Gastrocnemius medialis (tissue), 4 donors: ENCODE measurements at regions not wholly inside any gene's neighbourhood (a gene's known extent, or its start where the extent isn't known, plus 50 kb on each side); places are given as distances from the start of the nearest gene placed in this dataset.

ENCODE experiments used
- POLR2A ChIP-seq, 2 donors: fragments of 450-650 bp; IDR thresholded peaks; one replicate each; pipeline ENCODE4 v1.6.1; 2017; ENCODE audit warnings: antibody characterized with exemption in 2 of 2, mild to moderate bottlenecking in 2 of 2, moderate library complexity in 2 of 2
- TF ChIP-seq, protein P1 (sequence below), 5 experiments: fragments of 450-650 bp in 3 of 5; fragments of 200-600 bp in 2 of 5; sonication (generic) in 2 of 5; IDR thresholded peaks in 4 of 5; conservative IDR thresholded peaks in 1 of 5; 1 replicate in 4 of 5; 2 replicates in 1 of 5; pipeline ENCODE4 v1.5.1; 2016 to 2019; ENCODE audit warnings: antibody characterized with exemption in 5 of 5, mild to moderate bottlenecking in 3 of 5, moderate library complexity in 3 of 5

DNA sequence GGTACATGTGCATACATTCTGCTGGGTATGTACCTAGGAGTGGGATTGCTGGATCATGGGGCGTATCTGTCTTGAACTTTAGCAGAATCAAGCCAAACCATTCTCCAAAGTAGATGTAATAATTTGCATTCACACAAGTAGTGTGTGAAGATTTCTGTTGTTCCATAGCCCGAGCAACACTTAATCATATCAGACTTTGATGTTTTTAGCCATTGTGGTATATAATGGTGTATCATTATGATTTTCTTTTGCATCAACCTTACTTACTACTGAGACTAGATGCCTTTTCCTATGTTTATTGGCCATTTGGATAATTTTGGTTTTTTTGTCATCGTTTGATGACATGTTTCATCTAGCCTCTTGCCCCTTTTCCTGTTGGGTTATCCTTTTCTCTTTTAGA, 72.0 kb upstream of the TNRC6B start:
- TF ChIP-seq, protein P1, sequence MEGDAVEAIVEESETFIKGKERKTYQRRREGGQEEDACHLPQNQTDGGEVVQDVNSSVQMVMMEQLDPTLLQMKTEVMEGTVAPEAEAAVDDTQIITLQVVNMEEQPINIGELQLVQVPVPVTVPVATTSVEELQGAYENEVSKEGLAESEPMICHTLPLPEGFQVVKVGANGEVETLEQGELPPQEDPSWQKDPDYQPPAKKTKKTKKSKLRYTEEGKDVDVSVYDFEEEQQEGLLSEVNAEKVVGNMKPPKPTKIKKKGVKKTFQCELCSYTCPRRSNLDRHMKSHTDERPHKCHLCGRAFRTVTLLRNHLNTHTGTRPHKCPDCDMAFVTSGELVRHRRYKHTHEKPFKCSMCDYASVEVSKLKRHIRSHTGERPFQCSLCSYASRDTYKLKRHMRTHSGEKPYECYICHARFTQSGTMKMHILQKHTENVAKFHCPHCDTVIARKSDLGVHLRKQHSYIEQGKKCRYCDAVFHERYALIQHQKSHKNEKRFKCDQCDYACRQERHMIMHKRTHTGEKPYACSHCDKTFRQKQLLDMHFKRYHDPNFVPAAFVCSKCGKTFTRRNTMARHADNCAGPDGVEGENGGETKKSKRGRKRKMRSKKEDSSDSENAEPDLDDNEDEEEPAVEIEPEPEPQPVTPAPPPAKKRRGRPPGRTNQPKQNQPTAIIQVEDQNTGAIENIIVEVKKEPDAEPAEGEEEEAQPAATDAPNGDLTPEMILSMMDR (IDR thresholded peaks at IDR 0.05 in 4 of 5, conservative IDR thresholded peaks at IDR 0.05 in 1 of 5): no peak
- no peak for TF ChIP-seq POLR2A (IDR thresholded peaks at IDR 0.05)
